ENCODE measurements at regions not wholly inside any gene's neighbourhood (a gene's known extent, or its start where the extent isn't known, plus 50 kb on each side); places are given as distances from the start of the nearest gene placed in this dataset.

GRCh38 chr14:34050606-34051005, 99.7 kb upstream of the EGLN3 start:
- no peak for TF ChIP-seq EGR1 (IDR thresholded peaks at IDR 0.05)
- TF ChIP-seq FOXM1 (IDR thresholded peaks at IDR 0.05; ENCODE audit: borderline replicate concordance, low read depth), result no peak
- no peak for TF ChIP-seq ZBTB7A (IDR thresholded peaks at IDR 0.05; ENCODE audit: low read depth)
- no peak for TF ChIP-seq CEBPB (IDR thresholded peaks at IDR 0.05)
- no peak for TF ChIP-seq TCF12 (IDR thresholded peaks at IDR 0.05; ENCODE audit: low read depth)
- no peak for TF ChIP-seq EP300 (IDR thresholded peaks at IDR 0.05; ENCODE audit: borderline replicate concordance)
- no peak for TF ChIP-seq USF1 (IDR thresholded peaks at IDR 0.05)
- no peak for TF ChIP-seq REST (IDR thresholded peaks at IDR 0.05; ENCODE audit: low read depth)
- no peak for TF ChIP-seq MAX (IDR thresholded peaks at IDR 0.05)
- no peak for TF ChIP-seq TEAD4 (IDR thresholded peaks at IDR 0.05)
- no peak for TF ChIP-seq YY1 (IDR thresholded peaks at IDR 0.05; ENCODE audit: low read depth)
- TF ChIP-seq NFIC (IDR thresholded peaks at IDR 0.05), result no peak
- TF ChIP-seq TAF1 (IDR thresholded peaks at IDR 0.05; ENCODE audit: low read depth), result no peak
- no peak for TF ChIP-seq RAD21 (IDR thresholded peaks at IDR 0.05; ENCODE audit: low read depth)
- no peak for TF ChIP-seq CREB1 (IDR thresholded peaks at IDR 0.05; ENCODE audit: low read depth)

GRCh38 chr14:34049790-34050189, 98.9 kb upstream of the EGLN3 start:
- TF ChIP-seq MAX (IDR thresholded peaks at IDR 0.05) (no peak), EGR1 (IDR thresholded peaks at IDR 0.05) (no peak), CEBPB (IDR thresholded peaks at IDR 0.05) (no peak), REST (IDR thresholded peaks at IDR 0.05; ENCODE audit: low read depth) (no peak), TAF1 (IDR thresholded peaks at IDR 0.05; ENCODE audit: low read depth) (no peak), EP300 (IDR thresholded peaks at IDR 0.05; ENCODE audit: borderline replicate concordance) (no peak), ZBTB7A (IDR thresholded peaks at IDR 0.05; ENCODE audit: low read depth) (no peak), FOXM1 (IDR thresholded peaks at IDR 0.05; ENCODE audit: borderline replicate concordance, low read depth) (no peak), YY1 (IDR thresholded peaks at IDR 0.05; ENCODE audit: low read depth) (no peak), TCF12 (IDR thresholded peaks at IDR 0.05; ENCODE audit: low read depth) (no peak), CREB1 (IDR thresholded peaks at IDR 0.05; ENCODE audit: low read depth) (no peak), NFIC (IDR thresholded peaks at IDR 0.05) (no peak), TEAD4 (IDR thresholded peaks at IDR 0.05) (no peak), USF1 (IDR thresholded peaks at IDR 0.05) (no peak), RAD21 (IDR thresholded peaks at IDR 0.05; ENCODE audit: low read depth) (no peak)

- TF ChIP-seq EP300 (IDR thresholded peaks at IDR 0.05; ENCODE audit: borderline replicate concordance), result no peak
- TF ChIP-seq FOXM1 (IDR thresholded peaks at IDR 0.05; ENCODE audit: borderline replicate concordance, low read depth), result no peak
- no peak for TF ChIP-seq CREB1 (IDR thresholded peaks at IDR 0.05; ENCODE audit: low read depth)
- no peak for TF ChIP-seq EGR1 (IDR thresholded peaks at IDR 0.05)
- TF ChIP-seq TCF12 (IDR thresholded peaks at IDR 0.05; ENCODE audit: low read depth), result no peak
- no peak for TF ChIP-seq TAF1 (IDR thresholded peaks at IDR 0.05; ENCODE audit: low read depth)
- no peak for TF ChIP-seq REST (IDR thresholded peaks at IDR 0.05; ENCODE audit: low read depth)
- TF ChIP-seq RAD21 (IDR thresholded peaks at IDR 0.05; ENCODE audit: low read depth), result no peak
- no peak for TF ChIP-seq ZBTB7A (IDR thresholded peaks at IDR 0.05; ENCODE audit: low read depth)
- TF ChIP-seq TEAD4 (IDR thresholded peaks at IDR 0.05), result no peak
- no peak for TF ChIP-seq USF1 (IDR thresholded peaks at IDR 0.05)
- TF ChIP-seq YY1 (IDR thresholded peaks at IDR 0.05; ENCODE audit: low read depth), result no peak
- TF ChIP-seq CEBPB (IDR thresholded peaks at IDR 0.05), result no peak
These were observed 96.1 kb upstream of the EGLN3 start for GRCh38 chr14:34046799-34047520.
